GM21447 (cell line): ENCODE measurements at regions not wholly inside any gene's neighbourhood (a gene's known extent, or its start where the extent isn't known, plus 50 kb on each side); places are given as distances from the start of the nearest gene placed in this dataset.
"Not testable (repeated sequence)": the region's sequence is repeated elsewhere in the genome, so short reads cannot be mapped to it uniquely, and the experiment has no call there.

Experiments
- ATAC-seq: cut with Tn5 transposase; IDR thresholded peaks from one replicate; pipeline ENCODE4 v1.9.1; 2021; ENCODE audit not compliant: unreplicated experiment

GRCh38 chr2:61774351-61774750 is 79.5 kb downstream of the FAM161A start:
- no peak for ATAC-seq

- ATAC-seq: no peak
These were observed 81.7 kb downstream of the FAM161A start for GRCh38 chr2:61771904-61772845.

GRCh38 chr2:61770746-61771145 is 83.1 kb downstream of the FAM161A start:
- ATAC-seq: no peak

GRCh38 chr2:61770298-61770697 is 83.6 kb downstream of the FAM161A start:
- ATAC-seq: no peak

GRCh38 chr2:61769093-61769675 is 84.7 kb downstream of the FAM161A start:
- no peak for ATAC-seq

- ATAC-seq: peak; percentile 97
These were observed 89.6 kb downstream of the FAM161A start for GRCh38 chr2:61764035-61764800.

GRCh38 chr2:61763605-61764034 is 90.2 kb downstream of the FAM161A start:
- ATAC-seq: peak; percentile 18

GRCh38 chr2:61762292-61762691 is 91.6 kb downstream of the FAM161A start:
- ATAC-seq: no peak

GRCh38 chr2:61759718-61760117 is 94.1 kb downstream of the FAM161A start:
- no peak for ATAC-seq

GRCh38 chr2:61759005-61759404 is 94.9 kb downstream of the FAM161A start:
- no peak for ATAC-seq

GRCh38 chr2:61758159-61758558 is 95.7 kb downstream of the FAM161A start:
- ATAC-seq: no peak

- no peak for ATAC-seq
These were observed 100.3 kb downstream of the FAM161A start for GRCh38 chr2:61753512-61753911.

- no peak for ATAC-seq
These were observed 103.2 kb downstream of the FAM161A start for GRCh38 chr2:61750624-61751023.

GRCh38 chr2:61742955-61743354 is 110.9 kb downstream of the FAM161A start:
- ATAC-seq: no peak

GRCh38 chr2:61737841-61738240 is 116.0 kb downstream of the FAM161A start:
- no peak for ATAC-seq

- ATAC-seq: no peak
These were observed 116.9 kb downstream of the FAM161A start for GRCh38 chr2:61736953-61737352.

GRCh38 chr2:61733563-61733962 is 120.3 kb downstream of the FAM161A start:
- no peak for ATAC-seq

- ATAC-seq: no peak
These were observed 121.1 kb downstream of the FAM161A start for GRCh38 chr2:61732787-61733186.

- no peak for ATAC-seq
These were observed 126.1 kb downstream of the FAM161A start for GRCh38 chr2:61727746-61728145.

- no peak for ATAC-seq
These were observed 127.2 kb downstream of the FAM161A start for GRCh38 chr2:61726456-61727209.

GRCh38 chr2:61723364-61723763 is 130.5 kb downstream of the FAM161A start:
- ATAC-seq: not testable (repeated sequence)
